ENCODE measurements at regions not wholly inside any gene's neighbourhood (a gene's known extent, or its start where the extent isn't known, plus 50 kb on each side); places are given as distances from the start of the nearest gene placed in this dataset.

DNA sequence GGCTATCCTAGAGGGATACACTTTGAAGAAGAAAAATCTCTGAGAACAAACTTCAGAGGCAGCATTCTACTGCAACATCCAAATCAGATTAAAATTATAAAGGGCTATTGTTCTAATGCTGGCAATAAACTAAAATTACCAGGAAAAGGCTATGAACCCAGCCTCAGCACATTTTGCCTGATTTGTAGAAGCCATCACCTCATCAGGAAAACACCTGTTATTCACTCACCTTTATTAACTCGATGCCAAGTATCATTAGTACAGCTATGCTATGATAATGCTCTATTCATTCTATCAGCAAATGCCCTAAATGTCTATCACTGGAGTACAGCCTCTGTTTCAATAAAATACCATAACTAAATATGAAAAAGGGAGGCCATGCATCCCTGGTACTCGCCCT is 510.2 kb downstream of the RASEF start:
- TF ChIP-seq CTCF (IDR thresholded peaks at IDR 0.05; ENCODE audit: poor library complexity, severe bottlenecking), result no peak
- Histone ChIP-seq H3K9me3 (ENCODE audit: severe bottlenecking) (no peaks in the 10 kb centered on the region), H3K4me3 (ENCODE audit: severe bottlenecking) (no peak overlapping the region), H3K27ac (ENCODE audit: poor library complexity, severe bottlenecking) (no peak overlapping the region), H3K27me3 (ENCODE audit: insufficient read depth, poor library complexity, severe bottlenecking) (no peaks in the 10 kb centered on the region), H3K4me1 (ENCODE audit: insufficient read depth, poor library complexity, severe bottlenecking) (no peaks in the 10 kb centered on the region), H3K36me3 (ENCODE audit: low read depth) (no peaks in the 10 kb centered on the region)
- DNase-seq (ENCODE audit: low spot score) (no peak), ATAC-seq (ENCODE audit: low read depth) (no peak)

GRCh38 chr9:82553654-82554366 is 509.1 kb downstream of the RASEF start:
- H3K27me3 ChIP-seq (ENCODE audit: insufficient read depth, poor library complexity, severe bottlenecking), result no peaks in the 10 kb centered on the region
- no peak overlapping the region for H3K27ac ChIP-seq (ENCODE audit: poor library complexity, severe bottlenecking)
- ATAC-seq (ENCODE audit: low read depth), result peak; percentile 72; the same call in 2 of the 3 replicates
- H3K36me3 ChIP-seq (ENCODE audit: low read depth), result no peaks in the 10 kb centered on the region
- H3K4me3 ChIP-seq (ENCODE audit: severe bottlenecking), result no peak overlapping the region
- TF ChIP-seq CTCF (IDR thresholded peaks at IDR 0.05; ENCODE audit: poor library complexity, severe bottlenecking), result no peak
- H3K4me1 ChIP-seq (ENCODE audit: insufficient read depth, poor library complexity, severe bottlenecking), result no peaks in the 10 kb centered on the region
- DNase-seq (ENCODE audit: low spot score), result no peak
- H3K9me3 ChIP-seq (ENCODE audit: severe bottlenecking), result no peaks in the 10 kb centered on the region

GRCh38 chr9:82554381-82554780 is 508.6 kb downstream of the RASEF start:
- no peak for ATAC-seq (ENCODE audit: low read depth)
- H3K27me3 ChIP-seq (ENCODE audit: insufficient read depth, poor library complexity, severe bottlenecking), result no peaks in the 10 kb centered on the region

GRCh38 chr9:82555031-82555430 is 507.9 kb downstream of the RASEF start:
- no peak overlapping the region for H3K4me3 ChIP-seq (ENCODE audit: severe bottlenecking)
- TF ChIP-seq CTCF (IDR thresholded peaks at IDR 0.05; ENCODE audit: poor library complexity, severe bottlenecking), result no peak
- H3K9me3 ChIP-seq (ENCODE audit: severe bottlenecking), result no peaks in the 10 kb centered on the region
- DNase-seq (ENCODE audit: low spot score), result no peak
- no peak for ATAC-seq (ENCODE audit: low read depth)
- no peaks in the 10 kb centered on the region for H3K4me1 ChIP-seq (ENCODE audit: insufficient read depth, poor library complexity, severe bottlenecking)
- no peaks in the 10 kb centered on the region for H3K27me3 ChIP-seq (ENCODE audit: insufficient read depth, poor library complexity, severe bottlenecking)
- no peaks in the 10 kb centered on the region for H3K36me3 ChIP-seq (ENCODE audit: low read depth)
- no peak overlapping the region for H3K27ac ChIP-seq (ENCODE audit: poor library complexity, severe bottlenecking)

More at GRCh38 chr9:82554381-82554780, 508.6 kb downstream of the RASEF start:
- no peak for DNase-seq (ENCODE audit: low spot score)
- H3K4me1 ChIP-seq (ENCODE audit: insufficient read depth, poor library complexity, severe bottlenecking), result no peaks in the 10 kb centered on the region
- H3K4me3 ChIP-seq (ENCODE audit: severe bottlenecking), result no peak overlapping the region
- no peaks in the 10 kb centered on the region for H3K36me3 ChIP-seq (ENCODE audit: low read depth)
- no peaks in the 10 kb centered on the region for H3K9me3 ChIP-seq (ENCODE audit: severe bottlenecking)
- H3K27ac ChIP-seq (ENCODE audit: poor library complexity, severe bottlenecking), result no peak overlapping the region
- TF ChIP-seq CTCF (IDR thresholded peaks at IDR 0.05; ENCODE audit: poor library complexity, severe bottlenecking), result no peak

- no peaks in the 10 kb centered on the region for H3K4me1 ChIP-seq (ENCODE audit: insufficient read depth, poor library complexity, severe bottlenecking)
- DNase-seq (ENCODE audit: low spot score) (no peak), ATAC-seq (ENCODE audit: low read depth) (no peak)
- TF ChIP-seq CTCF (IDR thresholded peaks at IDR 0.05; ENCODE audit: poor library complexity, severe bottlenecking), result no peak
- H3K27me3 ChIP-seq (ENCODE audit: insufficient read depth, poor library complexity, severe bottlenecking), result no peaks in the 10 kb centered on the region
- no peaks in the 10 kb centered on the region for H3K9me3 ChIP-seq (ENCODE audit: severe bottlenecking)
- H3K36me3 ChIP-seq (ENCODE audit: low read depth), result no peaks in the 10 kb centered on the region
- H3K27ac ChIP-seq (ENCODE audit: poor library complexity, severe bottlenecking), result no peak overlapping the region
- no peak overlapping the region for H3K4me3 ChIP-seq (ENCODE audit: severe bottlenecking)
These were observed 507.4 kb downstream of the RASEF start for GRCh38 chr9:82555431-82556051.

Measured in RWPE2 (cell line).